Activated T-helper 2 cell treated with anti-CD3 and anti-CD28 coated beads, Interferon-gamma antibody, Interleukin-2, Interleukin-4, amounts not matched to agents 10 μg/mL and 5 μg/mL and 100 μg/mL, durations not matched to agents 14 hours and 24 hours and 36 hours (primary cell): ENCODE measurements at regions not wholly inside any gene's neighbourhood (a gene's known extent, or its start where the extent isn't known, plus 50 kb on each side); places are given as distances from the start of the nearest gene placed in this dataset.

Source experiments
- DNase-seq: peaks from one replicate; pipeline ENCODE4 v3.0.0; 2021; ENCODE audit warnings: low spot score
- H3K27ac Mint-ChIP-seq: one replicate; pipeline ENCODE4 v1.8.0; 2021; ENCODE audit warnings: mixed read lengths
- H3K27me3 Mint-ChIP-seq: one replicate; pipeline ENCODE4 v1.8.0; 2021; ENCODE audit warnings: low read depth, mixed read lengths
- H3K36me3 Mint-ChIP-seq: one replicate; pipeline ENCODE4 v1.8.0; 2021; ENCODE audit warnings: low read depth, mixed read lengths
- H3K4me1 Mint-ChIP-seq: one replicate; pipeline ENCODE4 v1.8.0; 2021; ENCODE audit warnings: low read depth, mixed read lengths
- H3K4me3 Mint-ChIP-seq: one replicate; pipeline ENCODE4 v1.8.0; 2021; ENCODE audit warnings: low read depth, mild to moderate bottlenecking, moderate library complexity, mixed read lengths
- H3K9me3 Mint-ChIP-seq: one replicate; pipeline ENCODE4 v1.8.0; 2021; ENCODE audit warnings: mixed read lengths
- intact Hi-C: fragments of 100-400 bp; cut with micrococcal nuclease; formaldehyde crosslinking; loops from one replicate; pipeline ENCODE4 v1.15.1; 2023

GRCh38 chr4:31104043-31104442 is 383.9 kb downstream of the PCDH7 start:
- Mint-ChIP-seq H3K36me3 (no peaks in the 10 kb centered on the region), H3K4me3 (no peak overlapping the region)

GRCh38 chr4:31104577-31104976 is 384.4 kb downstream of the PCDH7 start:
- H3K36me3 Mint-ChIP-seq = no peaks in the 10 kb centered on the region
- peaks cover 31% of the 10 kb centered on the region for H3K9me3 Mint-ChIP-seq
- H3K4me3 Mint-ChIP-seq = no peak overlapping the region
- H3K27me3 Mint-ChIP-seq = no peaks in the 10 kb centered on the region
- intact Hi-C loops = no loop called here
- DNase-seq = no peak
- H3K4me1 Mint-ChIP-seq = no peaks in the 10 kb centered on the region
- no peak overlapping the region for H3K27ac Mint-ChIP-seq

More at GRCh38 chr4:31104043-31104442, 383.9 kb downstream of the PCDH7 start:
- Mint-ChIP-seq H3K9me3 (peaks cover 31% of the 10 kb centered on the region), H3K27ac (no peak overlapping the region), H3K27me3 (no peaks in the 10 kb centered on the region), H3K4me1 (no peaks in the 10 kb centered on the region)
- intact Hi-C loops = no loop called here
- DNase-seq = no peak

- Mint-ChIP-seq H3K27me3 (no peaks in the 10 kb centered on the region), H3K27ac (no peak overlapping the region), H3K4me1 (no peaks in the 10 kb centered on the region), H3K36me3 (no peaks in the 10 kb centered on the region), H3K9me3 (peaks cover 31% of the 10 kb centered on the region), H3K4me3 (no peak overlapping the region)
- intact Hi-C loops = no loop called here
- no peak for DNase-seq
These were observed 386.2 kb downstream of the PCDH7 start for GRCh38 chr4:31106419-31106818.

- Mint-ChIP-seq H3K36me3 (no peaks in the 10 kb centered on the region), H3K9me3 (peaks cover 24% of the 10 kb centered on the region), H3K27me3 (no peaks in the 10 kb centered on the region), H3K4me3 (no peak overlapping the region), H3K4me1 (no peaks in the 10 kb centered on the region), H3K27ac (no peak overlapping the region)
- DNase-seq = no peak
- intact Hi-C loops = no loop called here
These were observed 387.2 kb downstream of the PCDH7 start for GRCh38 chr4:31107362-31107761.

- Mint-ChIP-seq H3K4me3 (no peak overlapping the region), H3K27ac (no peak overlapping the region), H3K9me3 (peaks cover 19% of the 10 kb centered on the region), H3K36me3 (no peaks in the 10 kb centered on the region), H3K4me1 (no peaks in the 10 kb centered on the region), H3K27me3 (no peaks in the 10 kb centered on the region)
- no peak for DNase-seq
- intact Hi-C loops = no loop called here
These were observed 388.6 kb downstream of the PCDH7 start for GRCh38 chr4:31108762-31109161.

- H3K9me3 Mint-ChIP-seq = peaks cover 5% of the 10 kb centered on the region
- H3K27me3 Mint-ChIP-seq = no peaks in the 10 kb centered on the region
- no peak for DNase-seq
- H3K4me1 Mint-ChIP-seq = no peaks in the 10 kb centered on the region
- H3K27ac Mint-ChIP-seq = no peak overlapping the region
- no peak overlapping the region for H3K4me3 Mint-ChIP-seq
- intact Hi-C loops = no loop called here
- H3K36me3 Mint-ChIP-seq = no peaks in the 10 kb centered on the region
These were observed 391.6 kb downstream of the PCDH7 start for GRCh38 chr4:31111790-31112189.

- Mint-ChIP-seq H3K27me3 (no peaks in the 10 kb centered on the region), H3K4me1 (no peaks in the 10 kb centered on the region), H3K9me3 (no peaks in the 10 kb centered on the region), H3K4me3 (no peak overlapping the region), H3K27ac (no peak overlapping the region), H3K36me3 (no peaks in the 10 kb centered on the region)
- no peak for DNase-seq
- intact Hi-C loops = no loop called here
These were observed 394.6 kb downstream of the PCDH7 start for GRCh38 chr4:31114816-31115215.

- intact Hi-C loops = no loop called here
- DNase-seq = no peak
- H3K9me3 Mint-ChIP-seq = peaks cover 8% of the 10 kb centered on the region
- no peaks in the 10 kb centered on the region for H3K4me1 Mint-ChIP-seq
- no peak overlapping the region for H3K4me3 Mint-ChIP-seq
- H3K36me3 Mint-ChIP-seq = no peaks in the 10 kb centered on the region
- H3K27ac Mint-ChIP-seq = no peak overlapping the region
- H3K27me3 Mint-ChIP-seq = no peaks in the 10 kb centered on the region
These were observed 403.9 kb downstream of the PCDH7 start for GRCh38 chr4:31124008-31124585.

- Mint-ChIP-seq H3K27me3 (no peaks in the 10 kb centered on the region), H3K4me3 (no peak overlapping the region), H3K27ac (no peak overlapping the region), H3K4me1 (no peaks in the 10 kb centered on the region), H3K36me3 (no peaks in the 10 kb centered on the region), H3K9me3 (peaks cover 9% of the 10 kb centered on the region)
- intact Hi-C loops = no loop called here
- DNase-seq = no peak
These were observed 404.9 kb downstream of the PCDH7 start for GRCh38 chr4:31125061-31125460.

- no peaks in the 10 kb centered on the region for H3K36me3 Mint-ChIP-seq
- H3K4me3 Mint-ChIP-seq = no peak overlapping the region
- no peaks in the 10 kb centered on the region for H3K27me3 Mint-ChIP-seq
- intact Hi-C loops = no loop called here
- H3K27ac Mint-ChIP-seq = no peak overlapping the region
- DNase-seq = no peak
- H3K9me3 Mint-ChIP-seq = peaks cover 6% of the 10 kb centered on the region
- no peaks in the 10 kb centered on the region for H3K4me1 Mint-ChIP-seq
These were observed 405.3 kb downstream of the PCDH7 start for GRCh38 chr4:31125496-31125895.

GRCh38 chr4:31126881-31127398 is 406.8 kb downstream of the PCDH7 start:
- no peak overlapping the region for H3K27ac Mint-ChIP-seq
- H3K4me3 Mint-ChIP-seq = no peak overlapping the region
- intact Hi-C loops = no loop called here
- peaks cover 6% of the 10 kb centered on the region for H3K9me3 Mint-ChIP-seq
- H3K4me1 Mint-ChIP-seq = no peaks in the 10 kb centered on the region
- DNase-seq = no peak
- no peaks in the 10 kb centered on the region for H3K36me3 Mint-ChIP-seq
- no peaks in the 10 kb centered on the region for H3K27me3 Mint-ChIP-seq

GRCh38 chr4:31130930-31131329 is 410.8 kb downstream of the PCDH7 start:
- Mint-ChIP-seq H3K36me3 (no peaks in the 10 kb centered on the region), H3K9me3 (peaks cover 17% of the 10 kb centered on the region), H3K4me1 (no peaks in the 10 kb centered on the region), H3K4me3 (no peak overlapping the region), H3K27me3 (no peaks in the 10 kb centered on the region), H3K27ac (no peak overlapping the region)
- DNase-seq = no peak
- intact Hi-C loops = no loop called here

- H3K9me3 Mint-ChIP-seq = peaks cover 21% of the 10 kb centered on the region
- no peaks in the 10 kb centered on the region for H3K4me1 Mint-ChIP-seq
- H3K36me3 Mint-ChIP-seq = no peaks in the 10 kb centered on the region
- no peak overlapping the region for H3K4me3 Mint-ChIP-seq
- H3K27ac Mint-ChIP-seq = no peak overlapping the region
- no peak for DNase-seq
- intact Hi-C loops = no loop called here
- no peaks in the 10 kb centered on the region for H3K27me3 Mint-ChIP-seq
These were observed 414.6 kb downstream of the PCDH7 start for GRCh38 chr4:31134720-31135119.

GRCh38 chr4:31139767-31140166 is 419.6 kb downstream of the PCDH7 start:
- H3K9me3 Mint-ChIP-seq = peaks cover 13% of the 10 kb centered on the region
- no peak for DNase-seq
- no peak overlapping the region for H3K27ac Mint-ChIP-seq
- intact Hi-C loops = no loop called here
- no peak overlapping the region for H3K4me3 Mint-ChIP-seq
- H3K27me3 Mint-ChIP-seq = no peaks in the 10 kb centered on the region
- H3K36me3 Mint-ChIP-seq = no peaks in the 10 kb centered on the region
- H3K4me1 Mint-ChIP-seq = no peaks in the 10 kb centered on the region
